ENCODE measurements at regions not wholly inside any gene's neighbourhood (a gene's known extent, or its start where the extent isn't known, plus 50 kb on each side); places are given as distances from the start of the nearest gene placed in this dataset.
"Not testable (repeated sequence)": the region's sequence is repeated elsewhere in the genome, so short reads cannot be mapped to it uniquely, and the experiment has no call there.

DNA sequence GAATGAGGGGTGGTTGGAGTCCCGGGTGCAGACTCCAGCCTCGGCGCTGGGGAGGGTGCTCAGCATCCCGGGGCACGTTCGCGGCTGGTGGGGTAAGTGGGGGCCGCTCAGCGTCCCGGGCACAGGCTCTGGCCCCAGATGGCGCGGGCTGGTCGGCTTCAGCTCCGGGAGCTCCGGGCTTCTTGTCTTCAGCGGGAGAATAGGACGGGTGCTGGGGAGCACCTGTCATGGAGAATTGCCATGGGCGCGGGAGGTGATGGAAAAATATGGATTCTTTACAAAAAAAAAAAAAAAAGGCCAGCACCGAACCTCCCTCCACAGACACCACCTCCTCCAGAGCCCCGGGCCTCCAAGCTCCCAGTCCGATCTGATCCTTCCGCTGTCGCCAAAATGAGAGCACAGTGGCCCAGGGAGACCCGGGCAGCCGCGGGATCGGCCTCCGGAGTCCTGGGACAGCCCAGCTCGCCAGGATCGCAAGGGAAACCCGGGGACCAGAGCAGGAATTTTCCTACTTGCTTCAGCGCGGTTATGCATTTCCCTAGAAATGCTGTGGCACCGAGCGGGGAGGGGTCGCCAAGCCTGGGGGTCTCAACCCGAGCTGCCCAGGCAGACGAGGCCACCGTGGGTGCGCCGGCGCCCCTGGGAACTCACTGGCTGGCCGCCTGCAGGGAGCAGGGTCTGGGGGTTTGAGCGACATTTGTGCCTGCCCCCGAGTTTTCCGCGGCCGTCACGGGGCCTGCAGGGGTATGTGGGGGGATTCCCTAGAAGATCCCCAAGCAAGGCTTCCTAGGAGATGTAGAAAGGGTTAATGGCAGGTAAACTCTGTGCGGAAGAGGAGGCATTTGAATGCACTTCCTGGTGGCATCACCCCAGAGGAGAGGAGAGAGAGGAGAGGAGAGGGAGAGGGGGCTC, 1336.9 kb downstream of the BRD1 start:
- no peak for DNase-seq (ENCODE audit: low read depth)

DNA sequence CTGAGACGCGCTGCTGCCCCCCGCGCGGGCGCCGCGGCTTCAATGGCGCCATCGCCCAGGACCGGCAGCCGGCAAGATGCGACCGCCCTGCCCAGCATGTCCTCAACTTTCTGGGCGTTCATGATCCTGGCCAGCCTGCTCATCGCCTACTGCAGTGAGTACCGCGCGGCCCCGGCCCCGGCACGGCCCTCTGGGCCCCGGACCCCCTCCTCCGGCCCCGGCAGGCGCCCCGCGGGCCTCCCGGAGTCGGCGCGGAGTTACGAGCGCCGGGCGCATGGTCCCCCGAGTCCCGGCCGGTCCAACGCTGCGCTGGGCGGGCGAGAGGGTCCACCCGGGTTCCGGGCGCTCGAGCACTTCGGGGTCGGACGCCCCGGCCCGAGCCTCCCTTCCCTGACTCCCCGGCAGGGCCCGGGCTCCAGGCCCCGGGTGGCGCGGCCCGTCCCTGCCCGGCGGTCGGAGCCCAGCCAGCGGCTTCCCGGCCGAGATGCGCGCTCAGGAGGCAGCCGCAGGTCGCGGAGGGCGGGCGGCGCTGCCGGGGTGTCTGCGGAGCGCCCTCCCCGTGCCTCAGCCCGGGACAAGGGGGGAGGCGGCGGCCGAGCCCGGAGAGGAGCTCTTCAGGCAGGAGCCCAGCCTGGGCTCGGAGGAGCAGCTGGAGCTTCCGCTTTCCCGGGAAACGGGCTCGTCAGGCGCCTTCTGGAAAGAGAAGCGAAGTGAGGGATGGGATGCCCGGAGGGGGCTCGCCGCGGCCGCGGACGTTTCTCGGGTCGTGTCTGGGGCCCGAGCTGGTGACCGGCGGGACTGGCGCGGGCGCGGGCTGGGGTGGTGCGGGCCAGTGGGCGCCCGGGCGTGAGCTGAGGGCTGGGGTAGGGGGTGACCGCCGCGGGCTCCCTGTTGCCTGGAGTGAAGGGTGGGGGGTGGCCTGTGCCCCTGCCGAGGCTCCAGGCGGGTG, 1337.8 kb downstream of the BRD1 start:
- no peak for DNase-seq (ENCODE audit: low read depth)

DNA sequence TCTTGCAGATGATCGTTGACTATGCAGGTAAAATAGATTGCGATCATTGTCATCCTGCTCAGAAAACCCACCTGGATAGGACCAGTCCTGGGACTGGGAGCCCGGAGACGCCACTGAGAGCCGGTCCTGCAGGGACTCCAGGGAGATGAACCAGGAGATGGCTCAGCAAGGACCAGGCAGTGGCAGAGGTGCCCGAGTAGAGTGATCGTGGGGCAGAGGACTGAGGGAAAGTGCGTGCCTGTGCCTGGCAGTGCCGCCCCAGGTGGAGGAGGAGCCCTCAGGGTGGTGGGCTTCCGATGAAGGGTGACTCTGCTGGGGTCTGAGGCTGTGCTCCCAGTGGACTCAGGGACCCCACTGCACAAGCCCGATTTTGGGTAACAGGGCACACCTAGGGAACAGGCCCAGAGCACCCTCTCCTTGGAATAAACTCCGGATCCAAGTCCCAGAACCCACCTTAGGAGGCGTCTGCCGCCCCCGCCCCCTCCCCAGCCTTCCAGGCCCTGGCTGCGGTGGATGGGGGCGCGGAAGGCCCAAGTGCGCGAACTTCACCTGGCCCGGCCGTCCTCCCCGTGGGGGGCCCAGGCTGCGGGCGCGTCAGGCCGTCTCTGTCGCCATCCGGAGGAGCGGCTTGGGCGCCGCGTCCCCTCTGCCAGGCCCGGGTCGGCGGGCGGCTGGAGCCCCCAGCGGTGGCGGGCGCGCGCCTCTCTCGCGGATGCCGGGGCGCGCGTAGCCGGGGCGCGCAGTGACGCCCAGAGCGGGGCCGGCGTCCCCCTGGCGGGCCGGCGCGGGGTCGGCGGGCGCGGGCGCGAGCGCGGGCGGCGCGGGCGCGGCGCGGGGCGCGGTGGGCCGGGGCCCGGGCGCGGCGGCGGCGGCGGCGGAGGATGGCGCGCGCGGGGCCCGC, 1338.8 kb downstream of the BRD1 start:
- DNase-seq (ENCODE audit: low read depth), result no peak

DNA sequence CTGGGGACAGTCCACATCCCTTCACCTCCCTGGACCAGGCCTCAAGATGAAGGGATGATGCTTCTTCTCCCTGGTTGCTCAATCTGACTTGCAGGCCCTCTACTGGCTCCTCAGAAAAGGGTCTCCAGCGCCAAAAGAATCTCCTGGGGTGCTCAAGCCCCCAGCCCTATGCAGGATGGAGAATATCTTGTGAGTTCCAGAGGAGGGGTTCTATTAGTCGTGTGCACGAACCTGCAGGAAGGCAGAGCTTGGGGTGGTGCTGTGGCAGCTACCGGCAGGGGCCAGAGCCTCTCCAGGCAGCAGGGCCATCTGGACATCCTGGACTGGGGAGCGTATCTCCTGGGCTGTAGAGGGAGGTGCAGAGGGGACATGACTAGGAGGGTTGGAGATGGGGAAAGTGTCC, 1339.5 kb downstream of the BRD1 start:
- DNase-seq (ENCODE audit: low read depth), result no peak

DNA sequence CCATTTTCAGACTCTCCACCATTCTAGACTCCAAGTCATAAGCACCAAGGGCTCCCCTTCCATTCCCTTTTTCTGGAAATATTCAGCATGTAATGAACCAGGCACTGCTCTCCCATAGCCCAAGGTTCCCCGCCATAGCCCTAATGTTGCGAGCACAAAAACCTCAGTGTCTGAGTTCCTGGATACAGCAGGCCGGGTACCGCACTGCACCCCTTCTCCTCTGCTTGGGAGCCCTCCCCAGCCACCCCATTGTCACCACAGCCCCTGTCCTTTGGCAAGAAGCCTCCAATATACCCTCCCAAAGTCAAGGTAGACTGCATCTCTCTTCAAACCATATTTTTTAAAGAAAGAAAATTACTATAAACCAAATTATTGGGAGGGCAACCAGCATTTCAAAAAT, 1341.1 kb downstream of the BRD1 start:
- no peak for DNase-seq (ENCODE audit: low read depth)

DNA sequence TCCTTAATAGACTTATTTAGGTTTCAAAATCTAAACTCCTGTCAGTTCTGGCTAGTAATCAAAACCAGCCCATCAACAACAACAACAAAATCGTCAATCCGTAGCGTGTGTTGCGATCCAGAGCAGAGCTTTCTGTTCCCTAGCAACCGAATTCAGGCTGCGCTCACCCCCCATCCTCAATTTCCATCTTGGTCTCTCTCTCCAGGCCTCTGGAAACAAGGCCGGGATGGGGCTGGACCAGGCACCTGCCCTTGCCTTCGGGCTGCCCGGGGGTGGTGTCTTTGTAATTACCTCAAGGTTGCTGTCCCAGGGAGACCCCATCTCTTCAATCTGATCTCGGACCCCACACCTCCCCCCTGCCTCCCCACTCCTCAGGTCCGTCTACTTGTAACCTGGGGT, 1341.5 kb downstream of the BRD1 start:
- DNase-seq (ENCODE audit: low read depth), result no peak

DNA sequence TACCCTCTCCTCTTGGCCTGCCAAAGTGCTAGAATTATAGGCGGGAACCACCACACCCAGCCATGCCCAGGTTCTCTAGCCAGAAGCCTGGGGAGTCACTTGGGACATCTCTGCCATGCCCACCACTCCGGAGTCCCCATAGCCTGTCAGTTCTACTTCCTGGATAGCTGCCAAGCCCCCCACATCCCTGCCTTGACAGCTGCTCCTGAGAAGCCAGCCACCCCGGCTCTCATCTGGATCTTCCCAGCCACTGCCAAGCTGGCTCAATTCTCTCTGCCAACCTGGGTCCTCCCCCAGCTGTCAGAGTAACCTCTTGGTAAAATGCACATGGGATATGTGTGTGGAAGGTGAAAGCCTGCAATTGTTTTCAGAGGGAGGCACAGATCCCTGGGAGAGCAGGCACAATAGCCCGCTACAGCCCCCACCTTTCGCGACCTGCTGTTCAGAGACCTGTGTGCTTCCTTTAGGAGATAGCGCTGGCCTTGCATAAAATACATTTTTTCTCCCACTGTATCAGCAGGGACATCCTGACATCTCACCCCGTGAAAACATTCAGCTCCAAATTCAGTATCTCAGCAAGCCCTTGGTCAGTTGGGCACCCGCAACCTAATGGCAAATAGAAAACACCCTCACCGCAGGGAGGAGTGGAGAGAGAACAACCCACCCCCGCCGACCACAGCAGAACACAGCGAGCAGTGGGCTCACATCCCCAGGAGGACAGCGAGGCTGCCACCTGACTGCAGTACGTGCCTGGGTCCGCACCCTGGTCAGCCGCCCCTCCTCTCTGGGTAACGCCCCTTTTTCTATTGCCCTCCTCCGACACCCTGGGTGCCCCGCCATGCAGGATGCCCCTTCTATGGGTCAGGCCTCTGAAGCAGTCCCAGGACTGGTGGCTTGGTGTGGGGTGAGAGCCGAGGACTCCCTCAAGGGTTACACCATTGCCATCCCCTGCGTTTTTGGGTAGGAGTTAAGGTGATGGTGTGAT, 1342.2 kb downstream of the BRD1 start:
- DNase-seq (ENCODE audit: low read depth), result no peak

DNA sequence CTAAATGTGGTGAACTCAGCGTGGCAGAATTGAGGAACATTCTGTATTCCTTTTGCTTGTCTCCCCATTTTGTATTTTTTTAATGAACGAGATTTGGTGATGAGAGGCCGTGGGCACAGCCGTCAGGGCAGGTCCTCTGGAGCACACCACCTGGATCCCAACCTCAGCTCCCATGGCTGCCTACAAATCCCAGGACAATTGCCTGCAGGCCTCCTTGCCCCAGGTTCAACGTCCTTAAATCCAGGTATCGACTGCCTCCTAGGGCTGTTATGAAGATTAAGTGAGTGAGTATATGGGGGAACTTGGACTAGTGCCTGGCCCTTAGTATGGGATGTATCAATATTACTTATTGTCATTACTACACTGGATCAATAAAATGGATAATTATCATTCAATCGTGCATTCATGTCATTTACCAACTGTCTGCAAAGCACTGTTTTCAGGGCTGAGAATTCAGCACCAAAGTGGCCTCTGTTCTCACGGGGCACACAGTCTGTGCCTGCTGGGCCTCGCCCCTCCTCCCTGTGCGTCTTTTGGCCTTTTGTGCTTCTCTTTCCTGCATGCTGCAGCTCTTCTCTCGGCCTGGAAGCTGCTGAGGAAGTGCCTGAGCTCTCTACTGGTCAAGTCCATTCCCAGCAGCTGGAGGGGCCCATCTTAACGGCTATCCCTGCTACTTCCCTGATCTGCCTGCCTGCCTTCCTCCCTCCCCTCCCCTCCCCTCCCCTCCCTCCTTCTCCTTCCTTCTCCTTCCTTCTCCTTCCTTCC, 1343.7 kb downstream of the BRD1 start:
- no peak for DNase-seq (ENCODE audit: low read depth)

DNA sequence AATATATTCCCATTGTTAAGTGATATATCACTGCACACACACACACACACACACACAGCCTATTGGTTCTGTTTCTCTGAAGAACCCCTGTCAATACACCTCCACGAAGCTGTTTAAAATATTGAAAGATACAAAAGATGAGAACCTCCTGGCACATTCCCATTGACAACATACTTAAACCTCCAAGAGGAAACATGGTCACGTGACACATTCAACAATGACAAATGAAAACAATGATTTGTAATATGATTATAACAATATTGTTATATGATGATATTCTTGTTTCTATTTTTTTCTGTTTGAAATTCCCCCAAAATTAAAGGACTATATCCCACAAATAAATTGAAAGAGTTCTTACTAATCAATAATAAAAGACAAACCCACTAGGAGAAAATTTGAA, 1344.9 kb downstream of the BRD1 start:
- no peak for DNase-seq (ENCODE audit: low read depth)

DNA sequence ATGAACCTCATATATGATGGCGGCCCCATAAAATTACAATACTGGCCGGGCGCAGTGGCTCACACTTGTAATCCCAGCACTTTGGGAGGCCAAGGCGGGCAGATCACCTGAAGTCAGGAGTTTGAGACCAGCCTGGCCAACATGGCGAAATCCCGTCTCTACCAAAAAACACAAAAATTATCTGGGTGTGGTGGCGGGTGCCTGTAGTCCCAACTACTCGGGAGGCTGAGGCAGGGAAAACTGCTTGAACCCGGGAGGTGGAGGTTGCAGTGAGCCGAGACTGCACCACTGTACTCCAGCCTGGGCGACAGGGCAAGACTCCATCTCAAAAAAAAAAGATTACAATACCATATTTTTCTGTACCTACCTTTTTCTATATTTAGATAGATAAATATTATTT, 1345.5 kb downstream of the BRD1 start:
- not testable (repeated sequence) for DNase-seq (ENCODE audit: low read depth)

DNA sequence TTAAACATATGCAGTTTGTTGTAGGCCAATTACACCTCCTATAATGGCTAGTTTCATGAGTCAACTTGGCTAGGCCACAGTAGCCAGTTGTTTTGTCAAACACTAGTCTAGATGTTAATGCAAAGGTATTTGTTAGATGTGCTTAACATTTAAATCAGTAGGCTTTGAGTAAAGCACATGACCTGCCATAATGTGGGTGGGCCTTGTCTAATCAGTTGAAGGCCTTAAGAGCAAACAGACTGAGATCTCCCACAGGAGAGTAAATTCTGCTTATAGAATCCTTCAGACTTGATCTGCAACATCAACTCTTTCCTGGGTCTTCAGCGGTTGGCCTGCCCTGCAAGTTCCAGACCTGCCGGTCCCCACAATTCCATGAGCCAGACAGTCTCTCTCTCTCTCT, 1345.9 kb downstream of the BRD1 start:
- no peak for DNase-seq (ENCODE audit: low read depth)

DNA sequence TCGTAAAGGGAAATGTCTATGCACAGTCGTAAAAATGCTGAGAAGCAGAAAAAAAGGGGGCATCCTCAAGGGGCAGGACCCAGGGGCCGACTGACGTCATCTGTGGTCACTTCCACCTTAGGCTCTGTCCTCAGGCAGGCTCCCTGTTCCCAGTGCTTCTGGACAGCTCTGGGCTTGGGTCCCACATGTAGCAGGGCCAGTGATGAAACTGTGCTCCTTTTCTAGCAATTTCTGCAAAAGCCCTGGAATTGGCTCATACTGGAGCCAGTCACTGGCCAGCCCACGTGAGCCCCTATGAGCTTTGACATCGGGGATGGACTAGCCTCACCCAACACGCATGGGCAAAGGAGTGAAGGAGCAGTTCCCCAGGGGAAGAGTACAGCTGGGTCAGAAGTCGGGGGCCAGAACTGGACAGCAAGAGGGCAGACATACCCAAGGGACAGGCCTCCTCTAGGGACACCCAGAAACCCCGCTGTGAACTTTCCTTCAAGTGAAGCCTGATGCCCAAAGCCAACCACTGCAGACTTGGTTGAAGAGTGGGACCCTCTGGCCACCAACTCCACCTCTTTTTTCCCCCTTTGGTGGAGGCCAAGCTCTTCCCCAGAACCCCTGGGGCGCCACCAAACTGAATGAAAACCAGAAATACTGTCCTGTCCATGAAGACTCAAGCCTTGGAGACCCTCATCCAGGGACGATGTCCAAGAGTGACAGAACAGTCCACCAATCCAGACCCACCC, 1349.0 kb downstream of the BRD1 start:
- DNase-seq (ENCODE audit: low read depth), result no peak

DNA sequence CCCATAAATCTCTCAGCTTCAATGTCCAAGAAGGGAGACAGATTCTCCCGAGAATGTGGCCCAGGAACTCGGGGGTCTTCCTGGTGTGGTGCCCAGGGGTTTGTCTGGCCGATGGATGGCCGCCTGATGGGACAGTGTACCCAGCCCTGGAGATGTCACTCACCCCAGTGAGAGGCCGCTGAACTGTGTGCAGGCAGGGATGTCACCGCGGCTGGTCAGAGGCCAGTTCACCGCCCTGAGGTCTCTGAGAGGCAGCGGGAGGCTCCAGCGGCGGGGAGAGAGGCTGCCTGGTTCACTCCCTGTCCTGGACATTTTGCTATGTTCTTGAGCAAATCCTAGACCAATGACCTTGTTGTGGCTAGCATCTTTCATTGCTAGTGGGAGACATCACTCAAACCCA, 1349.5 kb downstream of the BRD1 start:
- no peak for DNase-seq (ENCODE audit: low read depth)

DNA sequence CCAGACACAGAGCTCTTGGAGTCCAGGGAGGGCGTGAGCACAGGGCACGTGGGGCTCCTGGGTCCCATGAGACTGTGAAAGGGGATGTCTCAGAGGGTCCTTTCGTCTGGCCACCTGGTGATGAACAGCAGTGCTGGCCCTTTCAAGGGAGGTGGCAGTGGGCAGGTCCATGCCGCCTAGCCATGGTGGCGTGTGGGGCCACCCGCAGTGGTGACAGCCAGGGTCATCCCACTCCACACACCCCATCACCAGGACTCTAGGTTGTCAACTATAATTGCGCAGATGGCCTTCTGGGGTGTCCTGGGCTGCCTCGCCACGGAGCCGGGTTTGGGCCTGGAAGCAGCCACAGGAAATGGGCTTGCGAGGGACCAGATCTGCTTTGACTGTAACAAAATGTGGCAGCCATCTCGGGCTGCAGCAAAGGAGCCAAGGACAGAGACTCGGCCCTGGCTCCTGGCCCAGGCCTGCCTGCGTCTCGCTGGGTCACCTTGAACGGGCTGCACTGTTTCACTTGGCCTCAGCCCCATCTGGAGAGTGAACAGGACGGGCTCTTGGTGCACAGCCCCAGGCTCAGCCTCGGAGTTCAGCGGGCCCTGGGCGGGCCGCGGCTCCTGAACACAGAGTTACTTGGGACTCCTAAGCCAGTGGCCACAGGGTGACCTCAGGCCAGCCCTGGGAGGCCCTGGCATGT, 1350.5 kb downstream of the BRD1 start:
- no peak for DNase-seq (ENCODE audit: low read depth)

DNA sequence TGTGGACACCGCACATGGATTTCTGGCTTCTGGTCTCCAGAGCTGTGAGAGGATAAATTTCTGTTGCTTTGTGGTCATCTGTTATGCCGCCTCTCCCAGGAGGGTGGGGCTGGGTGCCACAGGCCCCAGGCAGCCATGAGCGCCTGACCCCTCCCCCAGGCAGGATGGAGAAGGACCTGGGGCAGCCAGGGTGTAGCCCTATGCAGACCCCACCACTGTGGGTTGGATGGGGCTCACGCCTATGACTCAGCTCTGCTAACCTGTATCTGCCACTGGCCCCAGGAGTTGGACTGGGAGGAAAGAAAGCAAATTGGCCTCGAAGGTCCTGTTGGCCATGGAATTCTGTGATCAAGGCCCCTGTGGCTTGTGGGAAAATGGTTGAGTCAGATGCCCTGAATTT, 1351.1 kb downstream of the BRD1 start:
- DNase-seq (ENCODE audit: low read depth), result no peak

DNA sequence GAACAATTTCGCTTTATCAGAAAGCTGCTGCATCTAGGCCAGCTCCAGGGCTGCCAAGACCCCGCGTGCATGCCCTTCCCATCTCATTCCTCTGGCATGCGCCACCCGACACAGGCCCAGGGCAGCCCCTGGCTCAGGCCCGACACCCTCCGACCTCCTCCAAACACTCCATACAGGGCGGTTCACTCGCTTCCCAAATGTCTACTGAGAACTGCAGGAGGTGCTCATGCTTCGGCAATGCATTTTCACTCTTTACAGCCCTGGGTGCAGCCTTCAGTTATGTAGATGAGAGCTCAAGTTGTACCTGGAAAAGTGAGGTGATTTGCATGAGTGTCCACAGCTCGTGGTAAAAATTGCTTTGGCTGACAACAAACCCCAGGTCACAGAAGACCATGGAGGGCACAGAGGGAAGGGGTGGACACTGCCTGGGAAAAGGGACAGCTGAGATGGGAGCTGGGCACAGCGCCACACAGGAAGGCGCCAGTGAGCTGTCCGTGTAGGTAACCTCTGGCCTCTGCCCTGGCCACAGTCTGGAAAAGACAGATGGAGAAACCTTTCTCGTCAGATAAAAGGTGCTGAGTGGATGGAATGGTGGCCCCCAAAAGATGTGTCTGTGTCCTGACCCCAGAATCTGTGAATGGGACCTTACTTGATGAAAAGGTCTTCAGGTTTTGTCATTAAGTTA, 1351.9 kb downstream of the BRD1 start:
- no peak for DNase-seq (ENCODE audit: low read depth)

DNA sequence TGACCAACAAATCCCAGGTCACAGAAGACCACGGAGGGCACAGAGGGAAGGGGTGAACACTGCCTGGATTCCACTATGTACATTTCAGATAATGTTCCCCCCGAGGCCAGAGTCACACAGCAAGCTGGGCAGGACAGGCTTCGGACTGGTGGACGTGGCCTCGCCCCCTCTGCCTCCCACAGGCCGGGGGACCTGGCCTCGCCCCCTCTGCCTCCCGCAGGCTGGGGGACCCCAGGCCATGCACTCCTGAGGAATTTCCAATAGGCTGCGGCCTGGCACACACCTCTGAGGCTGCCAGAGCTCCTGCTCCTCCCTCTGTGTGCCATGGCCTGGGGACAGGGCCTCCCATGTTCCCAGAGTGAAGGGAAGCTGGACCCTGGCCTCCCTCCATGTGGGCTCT, 1352.8 kb downstream of the BRD1 start:
- no peak for DNase-seq (ENCODE audit: low read depth)

DNA sequence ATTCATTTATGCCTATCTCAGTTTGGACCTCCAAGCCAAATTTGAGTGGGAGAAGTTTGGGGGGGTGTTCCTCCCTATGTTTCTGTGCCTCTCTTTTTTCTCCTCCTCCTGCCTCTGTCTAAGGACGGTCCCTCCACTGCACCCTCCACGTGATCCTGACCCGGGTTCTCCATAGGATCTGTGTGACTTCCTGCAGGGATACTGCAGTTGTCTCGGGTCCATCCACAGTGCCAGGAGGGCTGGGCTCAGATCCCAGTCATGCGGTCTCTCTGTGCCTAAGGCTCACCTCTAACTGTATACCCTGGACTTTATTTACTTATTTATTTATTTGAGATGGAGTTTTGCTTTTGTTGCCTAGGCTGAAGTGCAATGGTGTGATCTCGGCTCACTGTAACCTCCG, 1354.5 kb downstream of the BRD1 start:
- DNase-seq (ENCODE audit: low read depth), result no peak

Measured in stimulated activated CD8-positive, alpha-beta memory T cell treated with anti-CD3 and anti-CD28 coated beads, Interleukin-12 subunit alpha, Interleukin-12 subunit beta, amount 100 ng/mL, for 1 hour (primary cell).